ENCODE measurements at regions not wholly inside any gene's neighbourhood (a gene's known extent, or its start where the extent isn't known, plus 50 kb on each side); places are given as distances from the start of the nearest gene placed in this dataset.

DNA sequence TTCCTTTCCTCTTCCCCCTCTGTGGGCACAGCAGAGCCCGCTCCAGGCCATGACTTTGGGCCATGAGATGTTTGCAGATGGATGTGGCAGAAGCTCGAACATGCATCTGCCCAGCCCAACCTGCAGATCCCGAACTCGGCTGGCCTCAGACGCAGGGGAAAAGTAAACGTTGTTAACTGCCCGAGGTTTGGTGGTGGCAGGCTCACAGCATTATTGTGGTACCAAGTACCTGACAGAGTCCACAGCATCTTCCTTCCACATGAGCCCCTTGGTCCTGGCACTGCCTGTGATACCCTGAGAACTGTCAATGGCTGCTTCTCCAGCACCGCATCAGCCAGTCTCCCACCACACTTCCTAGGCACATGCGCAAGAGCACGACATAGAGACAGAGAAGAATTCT, 424.3 kb downstream of the OCA2 start:
- CTCF ChIA-PET (ENCODE audit: low intra/inter-chr PET ratio) = no interaction called here
- intact Hi-C loops (cut with micrococcal nuclease) = no loop called here
- WGBS (ENCODE audit: insufficient coverage, low coverage, missing lambda C conversion rate) = 5% methylated on average over 9 of the region's 10 CpGs
- Histone ChIP-seq H3K9me1 (ENCODE audit: control insufficient read depth, insufficient read depth, low read length) (no peaks in the 10 kb centered on the region), H3K79me2 (ENCODE audit: control insufficient read depth, insufficient read depth, low read length) (no peaks in the 10 kb centered on the region), H3K9ac (ENCODE audit: insufficient read depth in 1 of 2, low read depth in 2 of 2, low read length in 2 of 2) (no peak overlapping the region), H3K4me1 (replicated peaks in 1 of 2; ENCODE audit: control insufficient read depth in 2 of 2, insufficient read depth in 2 of 2, low read length in 2 of 2) (no peaks in the 10 kb centered on the region), H3K36me3 (ENCODE audit: control insufficient read depth, insufficient read depth, low read length) (no peaks in the 10 kb centered on the region), H4K20me1 (replicated peaks; ENCODE audit: control insufficient read depth, insufficient read depth, low read length) (no peaks in the 10 kb centered on the region; the same call in 1 of the 2 replicates), H3K4me3 (no peak overlapping the region), H3K9me3 (replicated peaks; ENCODE audit: control insufficient read depth, insufficient read depth, low read depth, low read length) (no peaks in the 10 kb centered on the region), H2AFZ (ENCODE audit: low read depth, low read length) (no peak overlapping the region), H3K27ac (ENCODE audit: extremely low read depth, low read depth, low read length) (no peak overlapping the region), H3K27me3 (ENCODE audit: control insufficient read depth in 2 of 2, insufficient read depth in 2 of 2, low read length in 2 of 2) (peaks cover 5 to 32% of the 10 kb centered on the region in 2 experiments; a peak in 4 of 5 replicates), H3K4me2 (ENCODE audit: insufficient read depth, low read length) (no peak overlapping the region)
- POLR2A ChIA-PET = no interaction called here
- no peak for TF ChIP-seq ELF1 (tag; IDR thresholded peaks at IDR 0.05)
- TF ChIP-seq, protein P1, sequence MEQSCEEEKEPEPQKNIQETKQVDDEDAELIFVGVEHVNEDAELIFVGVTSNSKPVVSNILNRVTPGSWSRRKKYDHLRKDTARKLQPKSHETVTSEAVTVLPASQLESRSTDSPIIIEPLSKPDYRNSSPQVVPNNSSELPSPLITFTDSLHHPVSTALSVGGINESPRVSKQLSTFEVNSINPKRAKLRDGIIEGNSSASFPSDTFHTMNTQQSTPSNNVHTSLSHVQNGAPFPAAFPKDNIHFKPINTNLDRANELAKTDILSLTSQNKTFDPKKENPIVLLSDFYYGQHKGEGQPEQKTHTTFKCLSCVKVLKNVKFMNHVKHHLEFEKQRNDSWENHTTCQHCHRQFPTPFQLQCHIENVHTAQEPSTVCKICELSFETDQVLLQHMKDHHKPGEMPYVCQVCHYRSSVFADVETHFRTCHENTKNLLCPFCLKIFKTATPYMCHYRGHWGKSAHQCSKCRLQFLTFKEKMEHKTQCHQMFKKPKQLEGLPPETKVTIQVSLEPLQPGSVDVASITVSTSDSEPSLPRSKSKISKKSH (CRISPR knock-in tag; IDR thresholded peaks at IDR 0.05) = no peak
- no peak for TF ChIP-seq LEF1 (IDR thresholded peaks at IDR 0.05)
- no peak for TF ChIP-seq RBM14 (IDR thresholded peaks at IDR 0.05; ENCODE audit: borderline replicate concordance, insufficient read depth, low read depth, low read length)
- TF ChIP-seq ZNF165 (CRISPR knock-in tag; IDR thresholded peaks at IDR 0.05; ENCODE audit: borderline replicate concordance) = no peak
- TF ChIP-seq GTF2A2 (tag; IDR thresholded peaks at IDR 0.05) = no peak
- no peak for TF ChIP-seq RBM22 (IDR thresholded peaks at IDR 0.05; ENCODE audit: low read depth, low read length, poor library complexity, severe bottlenecking)
- no peak for TF ChIP-seq HOMEZ (CRISPR knock-in tag; IDR thresholded peaks at IDR 0.05)
- TF ChIP-seq, protein P2, sequence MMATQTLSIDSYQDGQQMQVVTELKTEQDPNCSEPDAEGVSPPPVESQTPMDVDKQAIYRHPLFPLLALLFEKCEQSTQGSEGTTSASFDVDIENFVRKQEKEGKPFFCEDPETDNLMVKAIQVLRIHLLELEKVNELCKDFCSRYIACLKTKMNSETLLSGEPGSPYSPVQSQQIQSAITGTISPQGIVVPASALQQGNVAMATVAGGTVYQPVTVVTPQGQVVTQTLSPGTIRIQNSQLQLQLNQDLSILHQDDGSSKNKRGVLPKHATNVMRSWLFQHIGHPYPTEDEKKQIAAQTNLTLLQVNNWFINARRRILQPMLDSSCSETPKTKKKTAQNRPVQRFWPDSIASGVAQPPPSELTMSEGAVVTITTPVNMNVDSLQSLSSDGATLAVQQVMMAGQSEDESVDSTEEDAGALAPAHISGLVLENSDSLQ (IDR thresholded peaks at IDR 0.05) = no peak
- no peak for TF ChIP-seq ATF1 (CRISPR knock-in tag; IDR thresholded peaks at IDR 0.05)
- no peak for TF ChIP-seq ATF1 (tag; IDR thresholded peaks at IDR 0.05)
- ATAC-seq (no peak), FAIRE-seq (no peak), DNase-seq (ENCODE audit: extremely low read depth in 1 of 4, low spot score in 3 of 4) (no peak)
- no TSS peak for BruUV-seq (replicated peaks)
- in situ Hi-C loops (cut with MboI) = no loop called here
